GM19463 (cell line): ENCODE measurements at regions not wholly inside any gene's neighbourhood (a gene's known extent, or its start where the extent isn't known, plus 50 kb on each side); places are given as distances from the start of the nearest gene placed in this dataset.
"Not testable (repeated sequence)": the region's sequence is repeated elsewhere in the genome, so short reads cannot be mapped to it uniquely, and the experiment has no call there.

Experiments
- ATAC-seq: cut with Tn5 transposase; IDR thresholded peaks from one replicate; pipeline ENCODE4 v1.9.1; 2021; ENCODE audit warnings: mild to moderate bottlenecking, moderate library complexity; ENCODE audit not compliant: unreplicated experiment

- ATAC-seq, result no peak
Measured at GRCh38 chr7:149569025-149569725, 71.6 kb upstream of the ZNF746 start.

- ATAC-seq, result no peak
Measured at GRCh38 chr7:149568218-149568617, 70.6 kb upstream of the ZNF746 start.

GRCh38 chr7:149566103-149566502 is 68.5 kb upstream of the ZNF746 start:
- no peak for ATAC-seq

- ATAC-seq, result no peak
Measured at GRCh38 chr7:149565096-149565382, 67.4 kb upstream of the ZNF746 start.

- no peak for ATAC-seq
Measured at GRCh38 chr7:149564340-149565095, 66.9 kb upstream of the ZNF746 start.

- ATAC-seq, result no peak
Measured at GRCh38 chr7:149562602-149563001, 65.0 kb upstream of the ZNF746 start.

GRCh38 chr7:149561072-149561471 is 63.5 kb upstream of the ZNF746 start:
- no peak for ATAC-seq

GRCh38 chr7:149559711-149560110 is 62.1 kb upstream of the ZNF746 start:
- ATAC-seq, result no peak

GRCh38 chr7:149558149-149558861 is 60.7 kb upstream of the ZNF746 start:
- ATAC-seq, result no peak

GRCh38 chr7:149556525-149556924 is 58.9 kb upstream of the ZNF746 start:
- not testable (repeated sequence) for ATAC-seq

GRCh38 chr7:149554821-149555220 is 57.2 kb upstream of the ZNF746 start:
- not testable (repeated sequence) for ATAC-seq

GRCh38 chr7:149553991-149554390 is 56.4 kb upstream of the ZNF746 start:
- not testable (repeated sequence) for ATAC-seq

GRCh38 chr7:149552799-149553198 is 55.2 kb upstream of the ZNF746 start:
- ATAC-seq, result no peak
